Fibroblast of skin of left quadriceps (primary cell): ENCODE measurements at regions not wholly inside any gene's neighbourhood (a gene's known extent, or its start where the extent isn't known, plus 50 kb on each side); places are given as distances from the start of the nearest gene placed in this dataset.
"Not testable (repeated sequence)": the region's sequence is repeated elsewhere in the genome, so short reads cannot be mapped to it uniquely, and the experiment has no call there.

Experiments used
- DNase-seq, 2 experiments: peaks; one replicate each; pipeline ENCODE4 v3.0.0-alpha.2; 2013; ENCODE audit warnings: low read depth in 2 of 2

- DNase-seq, result no peak
Measured at GRCh38 chr13:44302940-44303575, 70.6 kb upstream of the SERP2 start.

GRCh38 chr13:44303681-44304432, 69.8 kb upstream of the SERP2 start:
- no peak for DNase-seq

- no peak for DNase-seq
Measured at GRCh38 chr13:44304433-44304725, 69.2 kb upstream of the SERP2 start.

GRCh38 chr13:44305286-44305685, 68.3 kb upstream of the SERP2 start:
- no peak for DNase-seq

GRCh38 chr13:44305917-44306370, 67.7 kb upstream of the SERP2 start:
- DNase-seq, result no peak

GRCh38 chr13:44306371-44307192, 67.0 kb upstream of the SERP2 start:
- DNase-seq, result peak; percentile 82 to 84

- DNase-seq, result no peak
Measured at GRCh38 chr13:44307255-44307654, 66.4 kb upstream of the SERP2 start.

GRCh38 chr13:44307844-44308243, 65.8 kb upstream of the SERP2 start:
- DNase-seq, result no peak

GRCh38 chr13:44308352-44308751, 65.3 kb upstream of the SERP2 start:
- no peak for DNase-seq

GRCh38 chr13:44309794-44310757, 63.5 kb upstream of the SERP2 start:
- no peak for DNase-seq

- no peak for DNase-seq
Measured at GRCh38 chr13:44311011-44311780, 62.4 kb upstream of the SERP2 start.

GRCh38 chr13:44312131-44312530, 61.5 kb upstream of the SERP2 start:
- no peak for DNase-seq

GRCh38 chr13:44312834-44313551, 60.6 kb upstream of the SERP2 start:
- peak; percentile 84 to 85 for DNase-seq

- DNase-seq, result peak in 1 of 2 experiments; percentile 64
Measured at GRCh38 chr13:44313674-44314073, 60.0 kb upstream of the SERP2 start.

- not testable (repeated sequence) for DNase-seq
Measured at GRCh38 chr13:44314160-44314559, 59.5 kb upstream of the SERP2 start.

GRCh38 chr13:44317752-44318151, 55.9 kb upstream of the SERP2 start:
- no peak for DNase-seq

GRCh38 chr13:44318161-44318560, 55.5 kb upstream of the SERP2 start:
- DNase-seq, result no peak

- no peak for DNase-seq
Measured at GRCh38 chr13:44320611-44321010, 53.0 kb upstream of the SERP2 start.

- no peak for DNase-seq
Measured at GRCh38 chr13:44321961-44322360, 51.7 kb upstream of the SERP2 start.

- DNase-seq, result no peak
Measured at GRCh38 chr13:44322928-44323327, 50.7 kb upstream of the SERP2 start.
